AG04449 (cell line): ENCODE measurements at regions not wholly inside any gene's neighbourhood (a gene's known extent, or its start where the extent isn't known, plus 50 kb on each side); places are given as distances from the start of the nearest gene placed in this dataset.

Experiments used
- CTCF ChIA-PET: fragments of 350-600 bp; formaldehyde crosslinking; extraction: SDS; loops from one replicate; lab custom pipeline; 2021; ENCODE audit warnings: antibody characterized with exemption; lab: Yijun Ruan, JAX
- POLR2A ChIA-PET: fragments of 400-600, 350-600 bp; formaldehyde crosslinking; extraction: SDS; loops from one replicate; lab custom pipeline; 2020; ENCODE audit warnings: antibody characterized with exemption, inconsistent platforms; lab: Yijun Ruan, JAX
- DNase-seq: peaks from one replicate; pipeline ENCODE4 v3.0.0-alpha.2; 2010; ENCODE audit warnings: low read depth, low spot score
- H3K4me3 ChIP-seq: 2 replicates; pipeline ENCODE4 v1.5.1; 2011; ENCODE audit warnings: low read depth, mild to moderate bottlenecking, control low read depth, low read length
- CTCF ChIP-seq: IDR thresholded peaks from one replicate; pipeline ENCODE4 v1.5.1; 2011; ENCODE audit warnings: mild to moderate bottlenecking, moderate library complexity, low read length, control low read depth, inconsistent platforms; ENCODE audit not compliant: insufficient read depth; ENCODE audit errors: missing control alignments

GRCh38 chr4:120443116-120443515 is 376.5 kb upstream of the MAD2L1 start:
- H3K4me3 ChIP-seq, result no peak overlapping the region
- ChIA-PET POLR2A (no interaction called here), CTCF (no interaction called here)
- peak; percentile 47 for DNase-seq
- no peak for TF ChIP-seq CTCF

DNA sequence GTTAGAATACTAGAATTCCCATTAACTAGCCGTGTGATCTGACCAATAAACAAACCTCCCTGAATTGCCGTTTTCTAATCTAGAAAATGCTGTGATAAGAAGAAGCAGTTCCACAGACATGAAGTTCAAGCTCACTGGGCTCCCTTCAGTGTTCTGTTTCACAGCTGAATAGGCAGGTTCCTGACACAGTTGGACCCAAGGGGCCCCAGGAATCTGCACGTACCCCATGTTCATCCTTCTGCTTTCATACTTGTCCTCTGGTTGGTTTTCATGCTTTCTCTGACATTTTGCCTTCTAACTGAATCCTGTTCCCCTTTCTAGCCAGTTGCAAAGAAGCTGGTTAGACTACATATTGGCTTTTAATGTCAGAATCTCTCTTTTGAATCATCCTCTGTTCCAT is 374.1 kb upstream of the MAD2L1 start:
- POLR2A ChIA-PET, result no interaction called here

DNA sequence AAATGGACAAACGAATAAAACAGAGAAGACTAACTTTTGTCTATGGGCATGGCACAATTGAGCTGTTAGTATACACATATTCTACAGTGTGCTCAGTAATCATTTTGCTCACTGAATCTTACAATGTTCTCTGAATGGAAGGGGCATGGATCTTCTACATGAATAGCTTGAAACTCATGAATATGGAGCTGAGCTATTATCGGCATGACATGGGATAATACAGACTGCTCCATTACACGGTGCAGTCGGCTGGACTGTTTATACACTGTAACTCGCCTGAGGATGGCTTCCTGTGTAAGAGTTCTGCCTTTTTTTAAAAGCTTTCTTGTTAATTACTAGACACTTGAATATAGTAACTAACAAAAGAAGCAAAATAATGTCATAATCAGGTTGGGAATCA is 368.5 kb upstream of the MAD2L1 start:
- POLR2A ChIA-PET, result no interaction called here
- no peak overlapping the region for H3K4me3 ChIP-seq
- DNase-seq, result no peak
- TF ChIP-seq CTCF, result no peak
- CTCF ChIA-PET, result no interaction called here

More for the DNA sequence above, 374.1 kb upstream of the MAD2L1 start:
- no peak for DNase-seq
- CTCF ChIA-PET, result no interaction called here
- no peak overlapping the region for H3K4me3 ChIP-seq
- no peak for TF ChIP-seq CTCF

- no peak for DNase-seq
- no peak overlapping the region for H3K4me3 ChIP-seq
- TF ChIP-seq CTCF, result no peak
- CTCF ChIA-PET, result no interaction called here
- POLR2A ChIA-PET, result no interaction called here
These were observed 368.1 kb upstream of the MAD2L1 start for GRCh38 chr4:120434756-120435155.

DNA sequence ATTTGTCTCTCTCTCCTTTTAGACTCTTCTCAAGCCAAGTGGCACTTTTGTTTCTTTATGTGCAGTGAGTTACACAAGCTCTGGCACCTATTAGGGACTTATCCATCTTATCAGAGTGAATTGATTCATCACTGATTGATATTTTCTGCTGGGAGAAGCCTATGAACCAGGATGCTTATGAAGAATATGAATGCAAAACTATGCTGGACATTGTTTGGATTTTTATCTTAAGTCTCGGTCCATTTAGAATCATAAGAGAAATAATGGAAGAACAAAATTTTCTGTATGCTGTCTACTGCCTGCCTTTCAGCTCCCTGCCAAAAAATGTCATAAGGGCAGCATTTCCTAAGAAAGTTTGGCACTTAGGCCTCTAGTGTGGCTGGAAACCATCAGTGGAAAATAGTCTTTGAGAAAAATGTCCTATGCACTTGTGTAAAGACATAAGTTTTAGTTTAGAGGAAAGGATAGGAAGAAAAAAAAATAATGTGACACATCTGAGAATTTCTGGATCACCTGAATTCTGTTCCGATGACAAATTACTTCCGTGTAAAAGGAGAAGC is 365.7 kb upstream of the MAD2L1 start:
- no peak overlapping the region for H3K4me3 ChIP-seq
- ChIA-PET POLR2A (no interaction called here), CTCF (no interaction called here)
- DNase-seq, result no peak
- TF ChIP-seq CTCF, result no peak

GRCh38 chr4:120431180-120431579 is 364.5 kb upstream of the MAD2L1 start:
- DNase-seq, result no peak
- POLR2A ChIA-PET, result no interaction called here
- no peak overlapping the region for H3K4me3 ChIP-seq
- no peak for TF ChIP-seq CTCF
- CTCF ChIA-PET, result no interaction called here
